Heart left ventricle (tissue), 13 donors: ENCODE measurements at regions not wholly inside any gene's neighbourhood (a gene's known extent, or its start where the extent isn't known, plus 50 kb on each side); places are given as distances from the start of the nearest gene placed in this dataset.

Source experiments
- POLR2A ChIP-seq, 2 donors: fragments of 450-650 bp; IDR thresholded peaks; one replicate each; pipeline ENCODE4 v1.6.1; 2017; ENCODE audit warnings: antibody characterized with exemption in 2 of 2, mild to moderate bottlenecking in 2 of 2, moderate library complexity in 2 of 2
- TF ChIP-seq, protein P1 (sequence below), 12 donors: fragments of 200-600 bp; sonication (generic) in 4 of 12; IDR thresholded peaks; one replicate each; pipeline versions ENCODE4 v1.5.0 to v1.8.0; 2018 to 2022; ENCODE audit warnings: antibody characterized with exemption in 12 of 12, mild to moderate bottlenecking in 5 of 12
- donor health status: ischemic (EF 13 %, LVEDD 7.1; RV severe dilation, severe dysfunction).
- donor health status: DM: no; HTN: yes; CAD: no.
- donor health status: DM: no; HTN: no; CAD: no.
- donor health status: ischemic (EF 25% LVEDD 6.9; RV normal size, moderate dysfunction).
- donor health status: ischemic (EF 25% LVEDD 5.7; RV mildly dilated, moderate dysfunction).
- donor health status: ischemic (EF 35%, LVEDD 5.7; RV mildly dilated, moderate dysfunction).
- donor health status: nonischemic (EF 11% LVEDD 7.7; RV severe dilation, severe dysfunction).
- donor health status: DM: yes; HTN: yes; CAD: no.
- donor health status: PGD.
- donor health status: ischemic (EF 29% LVEDD 5.4; RV normal size, mild dysfunction).
- donor health status: nonischemic (EF 23%, LVEDD 6.1; RV moderate dilation, normal function).

DNA sequence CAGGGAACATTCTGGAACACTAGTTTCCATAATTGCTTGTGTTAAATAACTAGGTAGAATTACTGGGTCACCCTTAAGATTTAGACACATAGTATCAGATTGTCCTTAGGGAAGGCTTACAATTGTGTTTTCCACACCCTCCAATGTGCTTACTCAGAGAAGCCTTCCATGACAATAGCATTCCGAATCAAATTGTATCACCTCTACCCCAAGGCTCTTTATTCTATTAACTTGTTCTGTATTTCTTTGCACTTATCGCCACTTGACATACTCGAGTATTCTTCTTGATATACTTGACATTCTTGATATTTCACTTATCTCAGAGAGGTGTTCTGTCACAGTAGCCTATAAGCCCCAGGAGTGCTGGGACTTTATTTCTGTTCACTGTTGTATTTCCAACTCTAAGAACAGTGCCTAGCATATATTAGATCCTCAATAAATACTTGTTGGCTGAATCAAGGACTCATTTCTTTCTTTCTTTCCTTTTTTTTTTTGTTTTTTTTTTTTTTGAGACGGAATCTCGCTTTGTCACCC, 238.9 kb upstream of the PDZRN3 start:
- TF ChIP-seq POLR2A (IDR thresholded peaks at IDR 0.05): no peak
- TF ChIP-seq, protein P1, sequence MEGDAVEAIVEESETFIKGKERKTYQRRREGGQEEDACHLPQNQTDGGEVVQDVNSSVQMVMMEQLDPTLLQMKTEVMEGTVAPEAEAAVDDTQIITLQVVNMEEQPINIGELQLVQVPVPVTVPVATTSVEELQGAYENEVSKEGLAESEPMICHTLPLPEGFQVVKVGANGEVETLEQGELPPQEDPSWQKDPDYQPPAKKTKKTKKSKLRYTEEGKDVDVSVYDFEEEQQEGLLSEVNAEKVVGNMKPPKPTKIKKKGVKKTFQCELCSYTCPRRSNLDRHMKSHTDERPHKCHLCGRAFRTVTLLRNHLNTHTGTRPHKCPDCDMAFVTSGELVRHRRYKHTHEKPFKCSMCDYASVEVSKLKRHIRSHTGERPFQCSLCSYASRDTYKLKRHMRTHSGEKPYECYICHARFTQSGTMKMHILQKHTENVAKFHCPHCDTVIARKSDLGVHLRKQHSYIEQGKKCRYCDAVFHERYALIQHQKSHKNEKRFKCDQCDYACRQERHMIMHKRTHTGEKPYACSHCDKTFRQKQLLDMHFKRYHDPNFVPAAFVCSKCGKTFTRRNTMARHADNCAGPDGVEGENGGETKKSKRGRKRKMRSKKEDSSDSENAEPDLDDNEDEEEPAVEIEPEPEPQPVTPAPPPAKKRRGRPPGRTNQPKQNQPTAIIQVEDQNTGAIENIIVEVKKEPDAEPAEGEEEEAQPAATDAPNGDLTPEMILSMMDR (IDR thresholded peaks at IDR 0.05): no peak
